ENCODE measurements at regions not wholly inside any gene's neighbourhood (a gene's known extent, or its start where the extent isn't known, plus 50 kb on each side); places are given as distances from the start of the nearest gene placed in this dataset.
"Not testable (repeated sequence)": the region's sequence is repeated elsewhere in the genome, so short reads cannot be mapped to it uniquely, and the experiment has no call there.

- no peak for DNase-seq (ENCODE audit: low read depth)
Observed at GRCh38 chr9:119758241-119758640, 389.0 kb upstream of the BRINP1 start.

DNA sequence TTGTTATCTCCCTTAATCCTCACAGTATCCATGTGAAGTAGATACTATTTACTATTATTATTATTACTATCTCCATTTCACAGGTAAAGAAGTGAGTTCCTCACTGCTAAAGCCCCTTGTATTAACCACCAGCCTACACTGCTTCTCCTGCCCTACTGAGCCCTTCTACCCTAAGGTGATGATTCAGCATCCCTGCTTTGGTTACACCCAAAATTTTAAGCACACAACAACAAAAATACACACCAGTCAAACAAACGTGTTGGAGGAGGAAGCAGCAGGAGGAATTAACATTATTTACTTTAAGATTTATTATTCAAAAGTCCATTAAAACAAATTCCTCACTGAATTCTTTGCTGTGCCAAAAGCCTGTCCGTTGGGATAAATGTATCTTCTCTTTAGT lies 370.2 kb upstream of the BRINP1 start:
- DNase-seq (ENCODE audit: low read depth): no peak

GRCh38 chr9:119736491-119737454 lies 367.5 kb upstream of the BRINP1 start:
- DNase-seq (ENCODE audit: low read depth): no peak

DNA sequence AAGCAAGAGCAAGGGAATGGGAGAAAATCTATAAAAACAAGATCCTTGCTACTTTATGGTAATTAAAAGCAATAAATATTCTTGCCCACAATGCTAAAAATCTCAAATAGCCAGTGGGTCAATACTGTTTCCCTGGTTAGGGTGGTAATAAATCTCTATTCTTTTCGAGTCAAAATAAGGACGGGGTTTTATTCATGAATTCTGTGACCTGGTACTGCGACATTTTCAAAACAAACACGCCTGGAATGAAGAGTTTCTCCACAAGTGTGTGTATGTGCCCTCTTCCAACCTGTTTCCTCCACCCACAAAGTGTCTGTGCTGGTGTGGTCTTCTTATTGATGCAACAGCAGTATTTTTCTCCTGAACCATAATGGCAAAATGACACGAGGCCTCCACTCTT lies 358.8 kb upstream of the BRINP1 start:
- no peak for DNase-seq (ENCODE audit: low read depth)

GRCh38 chr9:119726035-119726434 lies 356.8 kb upstream of the BRINP1 start:
- DNase-seq (ENCODE audit: low read depth): no peak

- no peak for DNase-seq (ENCODE audit: low read depth)
Observed at GRCh38 chr9:119722384-119722783, 353.1 kb upstream of the BRINP1 start.

DNA sequence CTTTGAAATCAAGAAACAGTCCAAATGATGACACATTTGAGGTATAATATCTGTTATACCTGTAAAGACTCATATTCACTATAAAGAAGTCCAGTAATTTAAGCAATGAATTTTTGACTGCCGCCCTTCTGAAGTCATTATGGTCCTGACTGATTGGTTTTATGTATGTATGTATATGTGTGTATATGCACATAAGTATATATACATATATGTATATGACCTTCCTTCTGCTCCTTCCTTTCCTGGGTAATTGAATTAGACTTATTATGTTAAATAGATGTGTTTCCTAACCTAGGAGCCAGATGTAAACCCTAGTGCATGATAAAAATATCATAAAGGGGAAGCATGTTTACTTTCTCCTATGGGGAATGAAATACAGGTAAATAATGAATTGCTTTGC lies 343.1 kb upstream of the BRINP1 start:
- DNase-seq (ENCODE audit: low read depth): no peak

DNA sequence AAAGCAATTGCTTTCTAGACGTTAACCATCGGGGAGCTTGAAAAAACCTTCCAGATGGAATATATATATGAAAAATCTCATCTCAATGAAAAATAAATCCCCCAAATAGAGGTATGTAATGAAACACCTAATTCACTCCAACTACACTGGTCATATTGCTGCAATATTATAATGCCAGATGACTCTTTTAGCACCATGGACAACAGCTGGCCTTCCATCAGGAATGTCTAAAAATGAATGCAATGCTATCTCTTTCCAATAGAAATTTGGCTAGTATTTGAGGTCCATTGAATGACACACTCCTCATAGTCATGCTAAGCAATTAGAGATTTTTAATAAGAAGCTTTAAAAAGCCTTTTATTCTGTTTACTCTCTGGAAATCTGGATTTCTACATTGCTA lies 340.2 kb upstream of the BRINP1 start:
- no peak for DNase-seq (ENCODE audit: low read depth)

GRCh38 chr9:119707228-119707845 lies 338.1 kb upstream of the BRINP1 start:
- no peak for DNase-seq (ENCODE audit: low read depth)

- DNase-seq (ENCODE audit: low read depth): no peak
Observed at GRCh38 chr9:119701651-119702050, 332.4 kb upstream of the BRINP1 start.

GRCh38 chr9:119698535-119698934 lies 329.3 kb upstream of the BRINP1 start:
- no peak for DNase-seq (ENCODE audit: low read depth)

DNA sequence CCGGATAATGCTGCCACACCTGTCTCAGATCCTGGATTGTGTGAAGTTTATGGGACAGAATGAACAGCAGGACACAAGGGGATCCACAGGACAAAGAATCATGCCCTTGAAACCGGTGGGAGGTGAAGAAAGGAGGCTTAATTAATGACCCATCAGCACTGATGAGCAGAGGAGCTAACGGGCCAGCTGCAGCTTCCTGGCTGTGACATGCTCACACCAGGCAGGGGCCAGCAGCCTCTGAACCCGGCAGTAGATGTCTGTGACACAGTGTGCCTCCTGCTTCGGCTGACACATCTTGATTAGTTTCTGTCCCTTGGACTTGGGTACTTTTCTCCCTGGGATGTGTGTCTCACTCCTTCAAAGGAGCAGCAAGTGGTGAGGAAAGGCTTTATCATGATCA lies 328.8 kb upstream of the BRINP1 start:
- DNase-seq (ENCODE audit: low read depth): no peak

GRCh38 chr9:119689879-119690278 lies 320.6 kb upstream of the BRINP1 start:
- no peak for DNase-seq (ENCODE audit: low read depth)

DNA sequence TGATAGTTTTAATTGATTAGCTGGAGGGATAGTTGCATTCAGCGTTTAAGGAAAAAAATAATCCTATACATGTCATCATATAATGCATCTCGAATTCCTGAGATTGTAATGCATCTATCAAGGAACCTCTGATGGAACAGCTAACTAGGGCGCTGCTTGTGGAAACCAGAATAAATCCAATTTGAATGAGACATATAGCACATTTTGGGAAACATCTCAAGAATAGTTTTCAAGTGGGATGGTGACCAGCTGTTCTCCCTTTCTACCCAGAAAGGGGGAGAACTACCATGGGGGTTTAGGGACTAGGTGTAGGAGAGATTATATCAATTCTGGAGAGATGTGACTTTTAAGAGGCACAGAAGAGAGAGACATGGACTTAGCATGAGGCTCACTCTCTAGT lies 319.3 kb upstream of the BRINP1 start:
- DNase-seq (ENCODE audit: low read depth): no peak

- no peak for DNase-seq (ENCODE audit: low read depth)
Observed at GRCh38 chr9:119677811-119678505, 308.7 kb upstream of the BRINP1 start.

- no peak for DNase-seq (ENCODE audit: low read depth)
Observed at GRCh38 chr9:119675951-119676350, 306.7 kb upstream of the BRINP1 start.

DNA sequence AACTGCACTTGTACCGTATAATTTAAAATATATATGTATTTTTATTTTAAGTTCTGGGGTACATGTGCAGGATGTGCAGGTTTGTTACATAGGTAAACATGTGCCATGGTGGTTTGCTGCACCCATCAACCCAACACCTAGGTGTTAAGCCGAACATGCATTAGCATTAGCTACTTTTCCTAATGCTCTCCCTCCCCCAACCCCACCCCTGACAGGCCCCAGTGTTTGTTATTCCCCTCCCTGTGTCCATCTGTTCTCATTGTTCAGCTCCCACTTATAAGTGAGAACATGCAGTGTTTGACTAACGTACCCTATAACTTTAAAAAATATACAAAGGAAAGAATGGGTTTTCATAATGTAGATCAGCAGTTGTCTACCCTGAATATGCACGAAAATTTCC lies 303.5 kb upstream of the BRINP1 start:
- DNase-seq (ENCODE audit: low read depth): not testable (repeated sequence)

DNA sequence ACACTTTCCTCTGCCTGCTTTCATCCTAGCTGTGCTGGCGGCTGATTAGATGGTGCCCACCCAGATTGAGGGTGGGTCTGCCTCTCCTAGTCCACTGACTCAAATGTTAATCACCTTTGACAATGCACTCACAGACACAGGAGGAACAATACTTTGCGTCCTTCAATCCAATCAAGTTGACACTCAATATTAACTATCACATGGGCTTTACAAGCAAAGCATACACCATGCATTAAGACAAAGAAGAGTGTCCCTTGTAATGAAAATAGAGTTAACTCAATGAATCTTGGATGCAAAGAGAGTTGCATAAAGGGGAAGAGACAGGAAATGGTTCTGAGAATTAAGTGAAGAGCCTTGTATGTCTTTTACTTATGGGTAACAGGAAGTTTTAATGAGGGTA lies 298.7 kb upstream of the BRINP1 start:
- no peak for DNase-seq (ENCODE audit: low read depth)

DNA sequence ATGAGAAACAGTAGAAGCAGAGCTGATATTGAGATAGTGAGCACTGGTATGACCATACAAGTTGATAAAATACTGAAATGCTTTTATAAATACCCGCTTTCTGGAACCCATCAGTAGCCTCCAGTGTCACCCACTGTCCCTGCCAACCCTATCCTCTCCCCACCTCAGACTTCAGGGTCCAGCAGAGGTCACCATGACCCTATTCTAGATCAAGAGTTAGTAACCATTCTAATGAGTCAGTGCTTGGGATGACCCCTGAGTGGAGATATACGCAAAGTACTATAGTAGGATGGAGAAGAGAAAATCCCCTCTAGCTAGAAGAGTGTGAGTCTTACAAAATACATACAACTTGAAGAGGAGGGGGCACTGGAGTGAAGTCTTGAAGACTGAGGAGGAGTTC lies 297.9 kb upstream of the BRINP1 start:
- no peak for DNase-seq (ENCODE audit: low read depth)

DNA sequence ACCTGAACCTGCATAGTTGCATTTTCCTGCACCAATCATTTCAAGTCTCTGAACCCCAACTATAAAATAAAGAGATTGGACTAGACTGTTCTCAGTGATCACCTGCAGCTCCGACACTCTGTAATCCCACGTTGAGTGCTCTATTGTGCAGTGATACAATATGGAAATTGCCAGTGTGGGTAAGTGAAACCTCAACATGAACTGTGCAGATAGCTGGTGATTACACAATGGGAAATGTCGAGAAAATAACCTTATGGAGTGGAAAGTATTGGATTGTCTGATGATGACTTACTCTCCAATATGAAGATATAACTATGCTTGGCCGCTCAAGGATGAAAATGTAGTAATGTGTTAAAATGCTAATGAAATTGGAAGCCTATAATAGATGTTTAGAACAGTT lies 293.1 kb upstream of the BRINP1 start:
- DNase-seq (ENCODE audit: low read depth): no peak

- no peak for DNase-seq (ENCODE audit: low read depth)
Observed at GRCh38 chr9:119652931-119653330, 283.7 kb upstream of the BRINP1 start.

DNA sequence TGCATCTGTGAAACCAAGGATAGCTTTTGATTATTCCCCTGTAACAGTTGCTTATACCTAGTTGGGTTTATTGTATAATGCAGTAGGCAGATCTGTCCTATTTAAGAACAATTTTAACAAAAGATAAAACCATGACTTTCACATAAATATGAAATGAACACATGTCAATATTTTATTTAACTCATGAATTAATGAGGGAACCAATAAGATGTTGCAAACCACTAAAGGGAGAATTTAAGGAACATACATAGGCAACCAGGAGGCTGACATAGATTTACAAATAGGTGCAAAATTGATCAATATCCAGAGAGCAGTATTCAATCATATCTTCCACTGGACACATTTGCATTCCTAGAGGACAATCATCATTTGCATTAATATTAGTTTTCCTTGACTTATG lies 280.0 kb upstream of the BRINP1 start:
- DNase-seq (ENCODE audit: low read depth): no peak
